ENCODE measurements at regions not wholly inside any gene's neighbourhood (a gene's known extent, or its start where the extent isn't known, plus 50 kb on each side); places are given as distances from the start of the nearest gene placed in this dataset.
"Not testable (repeated sequence)": the region's sequence is repeated elsewhere in the genome, so short reads cannot be mapped to it uniquely, and the experiment has no call there.

GRCh38 chr2:192675681-192676080 lies 480.9 kb upstream of the TMEFF2 start:
- Histone ChIP-seq H3K14ac (ENCODE audit: low read length in 2 of 2) (no peak overlapping the region), H2BK5ac (ENCODE audit: low read depth, low read length, poor library complexity, severe bottlenecking) (no peak overlapping the region), H3K4ac (ENCODE audit: low read depth in 1 of 2, low read length in 2 of 2) (no peak overlapping the region), H3K9ac (ENCODE audit: low read length) (no peak overlapping the region), H2AK5ac (ENCODE audit: low read length, severe bottlenecking) (no peak overlapping the region), H3K4me2 (ENCODE audit: low read length, poor library complexity, severe bottlenecking) (no peak overlapping the region), H2BK120ac (ENCODE audit: low read depth, low read length) (no peak overlapping the region), H3K23ac (ENCODE audit: low read length in 2 of 2) (no peak overlapping the region), H3K79me1 (replicated peaks; ENCODE audit: low read length, poor library complexity, severe bottlenecking) (no peaks in the 10 kb centered on the region), H2AFZ (ENCODE audit: low read depth, low read length) (no peak overlapping the region), H3K9me3 (ENCODE audit: control insufficient read depth, low read length) (no peaks in the 10 kb centered on the region), H3K18ac (ENCODE audit: low read depth in 1 of 2, low read length in 2 of 2) (no peak overlapping the region), H3K4me1 (ENCODE audit: control insufficient read depth, insufficient read depth, low read depth, low read length) (no peaks in the 10 kb centered on the region), H4K91ac (ENCODE audit: low read length) (no peak overlapping the region), H3K27ac (ENCODE audit: low read length, poor library complexity, severe bottlenecking) (no peak overlapping the region), H3K27me3 (ENCODE audit: control insufficient read depth in 1 of 2, insufficient read depth in 1 of 2, low read length in 2 of 2) (no peaks in the 10 kb centered on the region), H4K8ac (ENCODE audit: low read length) (no peak overlapping the region), H3K4me3 (ENCODE audit: insufficient read depth in 1 of 2, low read depth in 1 of 2, low read length in 2 of 2) (no peak overlapping the region), H2BK15ac (ENCODE audit: low read depth, poor library complexity, severe bottlenecking) (no peak overlapping the region), H2BK12ac (ENCODE audit: low read length in 2 of 2) (no peak overlapping the region), H3K36me3 (ENCODE audit: control insufficient read depth in 1 of 2, insufficient read depth in 2 of 2, low read depth in 1 of 2, low read length in 2 of 2) (no peaks in the 10 kb centered on the region)
- WGBS = 98% methylated on average over 3 of the region's 5 CpGs
- no peak for DNase-seq

GRCh38 chr2:192669505-192670091 lies 474.9 kb upstream of the TMEFF2 start:
- no peaks in the 10 kb centered on the region for H3K9me3 ChIP-seq (ENCODE audit: control insufficient read depth, low read length)
- no peaks in the 10 kb centered on the region for H3K36me3 ChIP-seq (ENCODE audit: control insufficient read depth in 1 of 2, insufficient read depth in 2 of 2, low read depth in 1 of 2, low read length in 2 of 2)
- no peak overlapping the region for H3K23ac ChIP-seq (ENCODE audit: low read length in 2 of 2)
- DNase-seq = no peak
- no peak overlapping the region for H2BK5ac ChIP-seq (ENCODE audit: low read depth, low read length, poor library complexity, severe bottlenecking)
- no peak overlapping the region for H2BK12ac ChIP-seq (ENCODE audit: low read length in 2 of 2)
- H3K4me2 ChIP-seq (ENCODE audit: low read length, poor library complexity, severe bottlenecking) = no peak overlapping the region
- H2AK5ac ChIP-seq (ENCODE audit: low read length, severe bottlenecking) = no peak overlapping the region
- WGBS = 82% methylated on average over 8 of the region's 8 CpGs
- no peak overlapping the region for H2BK15ac ChIP-seq (ENCODE audit: low read depth, poor library complexity, severe bottlenecking)
- H3K4ac ChIP-seq (ENCODE audit: low read depth in 1 of 2, low read length in 2 of 2) = no peak overlapping the region
- H3K4me1 ChIP-seq (ENCODE audit: control insufficient read depth, insufficient read depth, low read depth, low read length) = no peaks in the 10 kb centered on the region
- H4K8ac ChIP-seq (ENCODE audit: low read length) = no peak overlapping the region
- no peaks in the 10 kb centered on the region for H3K27me3 ChIP-seq (ENCODE audit: control insufficient read depth in 1 of 2, insufficient read depth in 1 of 2, low read length in 2 of 2)
- H3K4me3 ChIP-seq (ENCODE audit: insufficient read depth in 1 of 2, low read depth in 1 of 2, low read length in 2 of 2) = no peak overlapping the region
- H3K79me1 ChIP-seq (replicated peaks; ENCODE audit: low read length, poor library complexity, severe bottlenecking) = no peaks in the 10 kb centered on the region
- no peak overlapping the region for H3K14ac ChIP-seq (ENCODE audit: low read length in 2 of 2)
- no peak overlapping the region for H3K18ac ChIP-seq (ENCODE audit: low read depth in 1 of 2, low read length in 2 of 2)
- H3K27ac ChIP-seq (ENCODE audit: low read length, poor library complexity, severe bottlenecking) = no peak overlapping the region
- no peak overlapping the region for H2BK120ac ChIP-seq (ENCODE audit: low read depth, low read length)
- no peak overlapping the region for H2AFZ ChIP-seq (ENCODE audit: low read depth, low read length)
- no peak overlapping the region for H3K9ac ChIP-seq (ENCODE audit: low read length)
- no peak overlapping the region for H4K91ac ChIP-seq (ENCODE audit: low read length)

- not testable (repeated sequence) for H3K18ac ChIP-seq (ENCODE audit: low read depth in 1 of 2, low read length in 2 of 2); H2AK5ac ChIP-seq (ENCODE audit: low read length, severe bottlenecking)
Measured at GRCh38 chr2:192660555-192660954, 465.8 kb upstream of the TMEFF2 start.

GRCh38 chr2:192657362-192657761 lies 462.6 kb upstream of the TMEFF2 start:
- WGBS = 67% methylated on average over 1 of the region's 3 CpGs
- peaks cover 3% of the 10 kb centered on the region for H3K9me3 ChIP-seq (ENCODE audit: control insufficient read depth, low read length)

More at GRCh38 chr2:192660555-192660954, 465.8 kb upstream of the TMEFF2 start:
- H3K36me3 ChIP-seq (ENCODE audit: control insufficient read depth in 1 of 2, insufficient read depth in 2 of 2, low read depth in 1 of 2, low read length in 2 of 2); DNase-seq; H3K4me3 ChIP-seq (ENCODE audit: insufficient read depth in 1 of 2, low read depth in 1 of 2, low read length in 2 of 2); H3K27ac ChIP-seq (ENCODE audit: low read length, poor library complexity, severe bottlenecking); H4K91ac ChIP-seq (ENCODE audit: low read length); H2BK5ac ChIP-seq (ENCODE audit: low read depth, low read length, poor library complexity, severe bottlenecking); H3K4ac ChIP-seq (ENCODE audit: low read depth in 1 of 2, low read length in 2 of 2); H3K23ac ChIP-seq (ENCODE audit: low read length in 2 of 2); H2BK120ac ChIP-seq (ENCODE audit: low read depth, low read length); H3K14ac ChIP-seq (ENCODE audit: low read length in 2 of 2); H3K27me3 ChIP-seq (ENCODE audit: control insufficient read depth in 1 of 2, insufficient read depth in 1 of 2, low read length in 2 of 2); H2BK12ac ChIP-seq (ENCODE audit: low read length in 2 of 2); H3K9me3 ChIP-seq (ENCODE audit: control insufficient read depth, low read length); H3K79me1 ChIP-seq (replicated peaks; ENCODE audit: low read length, poor library complexity, severe bottlenecking); H3K9ac ChIP-seq (ENCODE audit: low read length); H4K8ac ChIP-seq (ENCODE audit: low read length); H2BK15ac ChIP-seq (ENCODE audit: low read depth, poor library complexity, severe bottlenecking); H2AFZ ChIP-seq (ENCODE audit: low read depth, low read length); H3K4me1 ChIP-seq (ENCODE audit: control insufficient read depth, insufficient read depth, low read depth, low read length); H3K4me2 ChIP-seq (ENCODE audit: low read length, poor library complexity, severe bottlenecking): not testable (repeated sequence)
- WGBS = 68% methylated on average over 4 of the region's 4 CpGs

More at GRCh38 chr2:192657362-192657761, 462.6 kb upstream of the TMEFF2 start:
- Histone ChIP-seq H2AK5ac (ENCODE audit: low read length, severe bottlenecking) (no peak overlapping the region), H2AFZ (ENCODE audit: low read depth, low read length) (no peak overlapping the region), H3K23ac (ENCODE audit: low read length in 2 of 2) (no peak overlapping the region), H2BK15ac (ENCODE audit: low read depth, poor library complexity, severe bottlenecking) (no peak overlapping the region), H2BK5ac (ENCODE audit: low read depth, low read length, poor library complexity, severe bottlenecking) (no peak overlapping the region), H2BK120ac (ENCODE audit: low read depth, low read length) (no peak overlapping the region), H3K14ac (ENCODE audit: low read length in 2 of 2) (no peak overlapping the region), H3K27ac (ENCODE audit: low read length, poor library complexity, severe bottlenecking) (no peak overlapping the region), H3K4me2 (ENCODE audit: low read length, poor library complexity, severe bottlenecking) (no peak overlapping the region), H3K9ac (ENCODE audit: low read length) (no peak overlapping the region), H2BK12ac (ENCODE audit: low read length in 2 of 2) (no peak overlapping the region), H3K4me3 (ENCODE audit: insufficient read depth in 1 of 2, low read depth in 1 of 2, low read length in 2 of 2) (no peak overlapping the region), H3K27me3 (ENCODE audit: control insufficient read depth in 1 of 2, insufficient read depth in 1 of 2, low read length in 2 of 2) (no peaks in the 10 kb centered on the region), H4K8ac (ENCODE audit: low read length) (no peak overlapping the region), H3K18ac (ENCODE audit: low read depth in 1 of 2, low read length in 2 of 2) (no peak overlapping the region), H3K4me1 (ENCODE audit: control insufficient read depth, insufficient read depth, low read depth, low read length) (no peaks in the 10 kb centered on the region), H3K4ac (ENCODE audit: low read depth in 1 of 2, low read length in 2 of 2) (no peak overlapping the region), H3K36me3 (ENCODE audit: control insufficient read depth in 1 of 2, insufficient read depth in 2 of 2, low read depth in 1 of 2, low read length in 2 of 2) (no peaks in the 10 kb centered on the region), H4K91ac (ENCODE audit: low read length) (no peak overlapping the region), H3K79me1 (replicated peaks; ENCODE audit: low read length, poor library complexity, severe bottlenecking) (no peaks in the 10 kb centered on the region)
- no peak for DNase-seq
